Activated CD8-positive, alpha-beta memory T cell treated with anti-CD3 and anti-CD28 coated beads for 36 hours (primary cell): ENCODE measurements at regions not wholly inside any gene's neighbourhood (a gene's known extent, or its start where the extent isn't known, plus 50 kb on each side); places are given as distances from the start of the nearest gene placed in this dataset.
"Not testable (repeated sequence)": the region's sequence is repeated elsewhere in the genome, so short reads cannot be mapped to it uniquely, and the experiment has no call there.

ENCODE experiments used
- CTCF ChIA-PET: fragments of 350-600 bp; sonication (Branson Sonifier 250); formaldehyde crosslinking; loops from one replicate; lab custom pipeline; 2021; ENCODE audit warnings: antibody characterized with exemption; lab: Charles Lee
- POLR2A ChIA-PET: fragments of 350-600 bp; sonication (Branson Sonifier 250); formaldehyde crosslinking; loops from one replicate; lab custom pipeline; 2021; ENCODE audit warnings: antibody characterized with exemption; lab: Charles Lee

DNA sequence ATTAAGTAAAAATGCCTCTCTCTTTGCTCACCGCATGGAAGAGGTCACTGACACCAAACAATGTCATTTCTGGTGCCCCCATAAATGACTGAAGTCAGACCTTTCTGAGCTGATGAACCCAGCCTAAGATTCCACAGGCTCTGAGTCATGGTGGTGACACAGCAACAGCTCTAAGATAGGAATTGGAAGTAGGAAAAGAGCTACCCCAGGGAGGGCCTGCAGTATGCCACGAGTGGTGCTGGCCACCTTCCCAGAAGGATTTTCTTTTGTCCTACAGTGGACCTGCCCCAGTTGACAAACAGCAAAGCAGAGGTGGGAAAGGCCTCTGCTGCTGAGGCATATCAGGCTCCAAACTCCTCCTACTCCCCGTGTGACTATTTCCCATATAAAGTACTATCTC lies 208.1 kb downstream of the MINAR1 start:
- ChIA-PET POLR2A (no interaction called here), CTCF (no interaction called here)

DNA sequence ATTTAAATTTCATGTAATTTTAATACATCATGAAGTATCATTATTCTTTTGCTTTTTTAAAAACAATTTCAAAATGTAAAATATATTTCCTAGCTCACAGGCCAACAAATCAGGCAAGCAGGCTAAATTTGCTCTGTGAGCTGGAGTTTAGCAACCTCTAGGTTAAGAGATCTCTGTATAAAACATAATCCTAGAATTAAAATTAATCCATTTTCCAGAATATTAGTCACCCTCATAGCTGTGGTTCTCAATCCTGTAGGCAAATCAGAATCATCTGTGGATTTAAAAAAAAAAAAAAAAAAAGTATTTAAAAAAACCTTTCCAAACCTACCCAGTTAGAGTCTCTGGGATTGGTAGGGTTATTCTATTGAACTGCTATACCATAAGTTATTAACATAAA lies 209.7 kb downstream of the MINAR1 start:
- ChIA-PET CTCF (no interaction called here), POLR2A (no interaction called here)

DNA sequence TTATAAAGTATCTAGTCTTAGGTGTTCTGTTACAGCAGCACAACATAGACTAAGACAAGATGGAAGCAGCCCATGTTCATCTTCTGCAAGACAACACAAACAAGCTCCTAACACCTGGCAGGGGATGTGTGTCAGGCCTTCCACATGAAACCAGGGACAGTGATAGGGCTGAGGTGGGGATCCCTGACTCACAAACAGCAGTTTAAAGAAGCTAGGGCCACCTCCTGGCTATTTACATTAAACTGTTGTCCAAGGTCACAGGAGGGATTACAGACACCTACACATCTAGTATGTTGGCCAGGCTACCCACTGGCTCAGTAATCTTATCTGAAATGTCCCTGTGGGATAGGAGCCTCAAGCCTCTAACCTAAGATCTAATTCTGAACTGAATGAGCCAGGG lies 211.3 kb downstream of the MINAR1 start:
- ChIA-PET CTCF (no interaction called here), POLR2A (no interaction called here)

DNA sequence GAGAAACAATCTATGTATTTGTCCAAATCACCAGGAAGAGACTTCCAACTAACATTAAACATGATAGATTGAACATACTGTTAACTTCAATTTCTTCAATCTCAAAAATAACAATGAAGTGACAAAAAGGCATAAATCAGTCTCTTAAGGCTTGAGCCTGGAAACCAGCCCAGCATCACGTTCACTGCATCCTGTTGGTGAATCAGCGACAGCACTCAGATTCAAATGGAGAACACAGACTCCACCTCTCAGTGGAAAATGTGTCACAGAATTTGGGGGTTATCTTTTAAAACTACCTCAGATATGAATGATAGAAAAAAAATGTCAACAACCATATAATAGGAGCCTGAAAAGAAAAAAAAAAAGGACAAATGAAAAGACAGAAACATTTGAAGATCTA lies 212.0 kb downstream of the MINAR1 start:
- CTCF ChIA-PET, result no interaction called here
- POLR2A ChIA-PET, result no interaction called here

DNA sequence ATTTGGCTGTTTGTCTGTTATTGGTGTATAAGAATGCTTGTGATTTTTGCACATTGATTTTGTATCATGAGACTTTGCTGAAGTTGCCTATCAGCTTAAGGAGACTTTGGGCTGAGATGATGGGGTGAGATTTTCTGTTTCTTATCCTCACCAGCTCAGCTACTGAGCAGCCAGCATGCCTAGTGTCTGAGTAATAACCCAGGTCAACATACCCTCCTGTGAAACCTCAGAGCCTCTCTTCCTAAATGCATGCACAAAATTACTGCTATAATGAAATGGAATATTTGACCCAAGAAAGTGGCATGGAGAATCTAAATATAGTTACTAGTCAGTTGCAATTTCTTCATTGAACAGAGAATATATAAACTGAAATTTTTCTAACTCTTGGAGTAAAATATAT lies 220.8 kb downstream of the MINAR1 start:
- POLR2A ChIA-PET, CTCF ChIA-PET: not testable (repeated sequence)

DNA sequence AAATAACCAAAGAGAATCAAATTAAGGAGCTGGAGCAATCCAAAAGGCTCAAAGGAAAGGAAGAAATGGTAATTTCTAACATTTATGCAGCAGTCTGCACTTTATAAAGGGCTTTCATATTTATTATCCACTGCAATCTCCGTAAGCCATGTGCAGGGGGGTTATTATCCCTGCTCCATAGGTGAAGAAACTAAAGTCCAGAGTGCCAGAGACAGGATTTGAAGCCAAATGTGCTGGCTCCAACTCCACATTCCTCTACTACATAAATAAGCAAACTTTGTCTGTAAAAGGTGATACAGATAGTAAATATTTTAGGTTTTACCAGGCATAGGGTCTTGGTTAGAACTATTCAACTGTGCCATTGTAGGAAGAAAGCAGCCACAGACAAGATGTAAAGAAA lies 221.4 kb downstream of the MINAR1 start:
- ChIA-PET POLR2A (no interaction called here), CTCF (no interaction called here)

DNA sequence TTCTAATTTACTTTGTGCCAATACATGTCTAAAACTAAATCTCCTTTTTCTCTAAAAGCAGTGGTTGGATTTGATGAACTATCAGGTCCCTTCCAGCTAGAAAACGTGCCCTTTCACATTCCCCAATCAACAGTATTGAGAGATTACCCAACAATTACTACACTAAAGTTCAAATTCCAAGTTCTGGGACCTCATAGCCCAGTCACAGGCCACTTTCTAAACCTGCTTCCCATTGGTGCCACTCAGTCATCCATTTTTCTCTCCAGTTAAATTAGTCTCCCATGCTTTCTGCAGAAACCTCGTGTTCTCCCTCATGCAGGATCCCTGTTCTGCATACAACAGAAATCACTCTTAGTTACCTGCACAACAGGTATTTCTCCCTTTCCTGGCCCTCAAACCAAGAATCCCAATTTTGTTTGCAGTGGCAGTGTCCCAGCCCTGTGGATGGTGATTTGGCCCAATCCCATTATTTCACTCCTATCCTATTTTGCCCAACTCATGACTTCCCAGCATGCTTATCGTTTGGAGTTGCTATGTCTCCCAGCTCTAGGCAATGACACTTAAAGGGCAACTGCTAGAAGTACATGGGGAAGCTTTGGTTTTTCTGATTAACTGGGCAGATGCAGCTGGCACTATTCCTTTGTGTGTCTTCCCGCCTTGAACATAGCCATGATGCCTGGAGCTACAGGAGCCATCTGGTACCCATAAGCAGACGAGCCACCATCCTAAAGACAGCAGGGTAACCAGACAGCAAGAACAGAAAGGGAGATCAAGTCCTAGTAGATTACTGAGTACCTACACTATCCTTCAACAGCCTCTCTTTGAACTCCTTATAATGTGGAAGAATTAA lies 224.2 kb downstream of the MINAR1 start:
- ChIA-PET POLR2A (no interaction called here), CTCF (no interaction called here)

DNA sequence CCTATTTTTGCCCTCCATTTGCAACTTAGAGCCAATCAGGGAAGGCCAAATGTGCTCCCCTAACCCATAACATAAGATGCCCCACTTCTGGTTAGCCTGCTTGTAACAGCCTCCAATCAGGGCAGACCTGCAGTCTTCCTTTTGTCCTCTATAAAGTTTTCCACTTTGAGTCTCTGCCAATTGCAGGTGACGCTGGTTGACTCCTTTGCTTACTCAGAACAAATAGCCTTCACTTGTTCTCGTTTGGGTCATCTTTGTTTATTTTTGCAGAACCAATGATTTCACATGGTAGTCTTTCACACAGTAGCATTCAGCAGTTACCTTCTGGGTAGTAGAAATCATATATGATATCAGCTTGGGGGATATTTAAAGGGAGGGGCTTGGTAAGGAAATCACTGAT lies 225.6 kb downstream of the MINAR1 start:
- ChIA-PET CTCF (no interaction called here), POLR2A (no interaction called here)

DNA sequence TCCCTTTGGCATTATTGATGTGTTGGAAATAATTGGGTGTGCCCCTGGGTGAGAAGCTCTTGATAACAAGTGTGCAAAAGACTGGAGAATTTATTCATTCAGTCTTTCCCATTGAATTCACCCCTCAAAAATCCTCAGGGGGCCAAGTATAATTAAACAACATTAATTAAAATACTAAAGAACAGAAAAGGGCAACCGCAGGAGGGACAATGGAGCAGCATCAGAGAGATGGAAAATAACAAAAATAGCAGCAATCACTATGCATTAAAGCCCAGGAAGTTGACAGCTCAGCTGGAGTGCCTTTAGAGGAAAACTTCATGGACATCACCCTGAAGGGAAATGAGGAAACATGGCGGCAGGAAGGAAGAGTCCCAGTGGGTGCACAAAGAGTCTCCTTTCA lies 227.6 kb downstream of the MINAR1 start:
- POLR2A ChIA-PET, result no interaction called here
- CTCF ChIA-PET, result no interaction called here

DNA sequence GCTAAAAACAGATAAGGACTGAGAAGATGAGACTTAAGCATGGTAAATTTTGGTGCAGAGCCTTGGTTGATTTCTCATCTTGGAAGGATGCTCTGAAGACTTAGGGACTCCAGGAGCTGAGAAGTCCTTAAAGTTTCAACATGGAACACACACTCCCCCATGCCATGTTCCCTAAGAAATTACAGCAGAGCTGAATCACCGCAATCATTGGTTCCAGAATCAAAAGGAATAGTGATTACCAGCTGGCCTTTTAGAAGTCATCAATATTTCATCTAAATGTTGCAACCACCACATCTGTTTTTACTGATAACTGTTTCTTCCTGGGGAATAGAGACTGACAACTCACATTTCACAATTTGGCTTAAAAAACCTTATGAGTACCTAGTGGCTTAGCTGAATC lies 229.3 kb downstream of the MINAR1 start:
- ChIA-PET POLR2A (no interaction called here), CTCF (no interaction called here)

DNA sequence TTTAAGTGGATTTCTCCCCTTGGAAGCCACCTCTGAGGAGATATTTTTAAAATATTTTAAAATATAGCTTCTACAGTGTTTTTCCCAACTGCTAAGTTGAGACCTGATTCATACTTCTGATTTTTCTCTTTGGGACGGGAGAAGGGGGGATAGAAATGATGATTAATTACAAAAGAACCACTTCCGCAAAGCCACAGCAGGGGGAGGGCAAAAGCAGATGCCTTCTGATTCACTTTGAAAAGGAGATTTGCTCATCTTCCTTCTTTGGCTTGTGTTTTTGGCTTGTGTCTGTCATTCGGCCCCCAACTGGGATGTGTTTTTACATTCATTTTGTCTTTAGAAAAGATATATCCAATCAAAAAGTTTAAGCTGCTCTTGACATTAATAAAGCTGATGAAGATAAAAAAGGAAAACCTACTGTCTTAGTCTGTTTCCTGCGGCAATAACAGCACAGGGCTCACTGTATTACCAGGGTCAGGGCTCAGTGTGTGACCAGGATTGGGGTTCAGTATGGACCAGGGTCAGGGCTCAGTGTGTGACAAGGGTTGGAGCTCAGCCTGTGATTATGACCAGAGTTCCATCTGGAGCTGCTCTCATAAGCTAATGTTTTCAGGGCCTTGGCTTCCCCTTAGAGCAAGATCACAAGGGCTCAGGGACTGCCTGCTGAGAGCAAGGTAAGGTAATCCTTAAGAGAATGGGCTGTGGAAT lies 223.2 kb downstream of the MTHFS start:
- ChIA-PET POLR2A (no interaction called here), CTCF (interaction anchor here (0.8 kb wide), 1 partner anchor 20 kb away, joined by 3 read pairs; no protein-coding TSS in a partner anchor)

DNA sequence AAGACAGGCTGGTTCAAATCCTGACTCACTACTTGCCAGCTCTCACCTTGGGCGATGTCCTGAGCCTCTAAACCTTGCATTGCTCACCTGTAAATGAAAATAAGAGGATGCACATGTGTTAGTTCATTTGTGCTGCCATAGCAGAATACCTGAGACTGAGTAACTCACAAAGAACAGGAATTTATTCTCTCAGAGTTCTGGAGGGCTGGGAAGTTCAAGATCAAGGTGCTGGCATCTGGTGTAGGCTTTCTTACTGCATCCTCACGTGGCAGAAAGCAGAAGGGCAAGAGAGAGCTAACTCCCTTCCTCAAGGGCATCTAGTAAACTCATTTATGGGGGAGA lies 222.7 kb downstream of the MTHFS start:
- ChIA-PET CTCF (interaction anchor here (0.5 to 0.8 kb wide), 2 partner anchors 20 to 108 kb away, joined by 3 read pairs; no protein-coding TSS in a partner anchor), POLR2A (no interaction called here)

DNA sequence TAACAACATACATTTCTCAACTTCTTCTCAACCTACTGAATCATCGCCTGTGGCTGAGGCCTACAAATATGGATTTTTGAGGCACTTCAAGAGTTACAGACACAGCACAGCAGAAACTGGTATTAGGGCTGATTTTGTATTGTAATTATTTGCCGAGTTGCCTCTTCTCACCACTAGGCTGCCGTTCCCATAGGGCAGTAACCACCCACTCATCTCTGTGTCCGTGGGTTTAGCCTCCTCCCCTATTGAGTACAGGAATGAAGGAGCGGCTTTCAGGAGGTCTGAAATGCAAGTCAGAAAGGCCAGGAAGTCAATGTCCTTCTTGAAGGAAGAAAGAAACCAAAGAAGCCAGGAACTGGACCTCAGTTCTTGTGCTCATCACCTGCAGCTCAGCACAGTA lies 220.8 kb downstream of the MTHFS start:
- POLR2A ChIA-PET, result no interaction called here
- CTCF ChIA-PET, result no interaction called here

DNA sequence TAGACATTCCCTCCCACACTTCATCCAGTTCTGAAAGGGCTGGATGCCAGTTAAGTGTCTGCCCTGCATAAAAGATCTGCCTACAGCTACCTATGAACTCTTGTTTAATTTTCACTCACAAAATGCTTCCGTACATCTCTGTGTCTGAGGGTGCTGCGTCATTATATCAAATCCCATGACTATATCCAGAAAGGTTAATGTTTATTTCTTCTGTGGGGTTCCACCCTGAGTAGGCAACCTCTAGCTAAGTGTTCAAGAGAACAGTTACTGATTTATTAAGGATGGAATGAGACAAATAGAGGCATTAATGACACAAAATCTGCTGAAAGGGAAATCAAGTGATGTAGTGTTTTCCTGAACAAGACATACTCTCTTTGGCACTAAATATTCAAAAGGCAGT lies 220.2 kb downstream of the MTHFS start:
- POLR2A ChIA-PET, result no interaction called here
- CTCF ChIA-PET, result no interaction called here

DNA sequence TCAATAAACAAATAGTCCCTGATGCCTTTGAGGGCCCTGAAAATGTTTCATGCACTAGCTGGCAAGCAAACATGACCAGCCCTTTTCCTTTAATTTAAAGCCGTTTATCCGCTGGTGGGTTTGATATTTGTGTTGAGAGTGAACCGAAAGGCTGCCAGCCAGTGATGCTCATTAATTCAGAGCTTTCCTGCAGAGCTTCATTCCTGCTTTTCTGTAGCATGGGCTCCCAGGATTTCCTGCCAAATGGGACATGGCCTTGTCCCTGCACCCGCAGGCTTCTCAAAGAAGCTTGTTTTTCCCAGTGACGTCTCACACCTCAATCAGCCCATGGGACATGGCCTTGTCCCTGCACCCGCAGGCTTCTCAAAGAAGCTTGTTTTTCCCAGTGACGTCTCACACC lies 219.6 kb downstream of the MTHFS start:
- ChIA-PET POLR2A (no interaction called here), CTCF (no interaction called here)

DNA sequence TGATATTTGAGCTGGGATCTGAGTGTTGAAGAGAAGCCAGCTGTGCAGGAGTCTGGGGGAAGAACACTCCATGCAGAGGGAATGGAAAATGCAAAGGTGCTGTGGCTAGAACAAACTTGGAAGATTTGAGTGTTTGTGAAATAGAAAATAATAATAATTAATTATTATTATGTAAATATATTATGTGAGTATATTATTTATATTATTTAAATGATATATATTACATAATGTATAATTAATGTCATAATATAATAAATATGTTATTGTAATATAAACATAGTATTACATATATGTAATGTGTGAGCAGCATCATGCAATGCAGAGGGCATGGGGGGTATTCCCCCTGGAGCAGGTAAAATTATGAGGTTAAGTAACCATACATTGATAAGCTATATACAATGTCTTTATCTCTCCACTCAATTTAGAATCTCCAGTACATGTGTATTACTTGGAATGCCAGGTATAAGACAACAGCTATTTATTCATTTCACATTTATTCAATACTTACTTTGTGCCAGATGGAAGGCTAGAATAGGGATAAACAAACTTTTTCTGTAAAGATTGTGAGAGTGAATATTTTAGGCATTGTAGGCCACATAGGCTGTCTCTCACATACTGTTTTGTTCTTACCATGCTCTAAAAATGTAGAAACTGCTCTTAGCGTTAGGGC lies 218.6 kb downstream of the MTHFS start:
- CTCF ChIA-PET, result no interaction called here
- POLR2A ChIA-PET, result no interaction called here

DNA sequence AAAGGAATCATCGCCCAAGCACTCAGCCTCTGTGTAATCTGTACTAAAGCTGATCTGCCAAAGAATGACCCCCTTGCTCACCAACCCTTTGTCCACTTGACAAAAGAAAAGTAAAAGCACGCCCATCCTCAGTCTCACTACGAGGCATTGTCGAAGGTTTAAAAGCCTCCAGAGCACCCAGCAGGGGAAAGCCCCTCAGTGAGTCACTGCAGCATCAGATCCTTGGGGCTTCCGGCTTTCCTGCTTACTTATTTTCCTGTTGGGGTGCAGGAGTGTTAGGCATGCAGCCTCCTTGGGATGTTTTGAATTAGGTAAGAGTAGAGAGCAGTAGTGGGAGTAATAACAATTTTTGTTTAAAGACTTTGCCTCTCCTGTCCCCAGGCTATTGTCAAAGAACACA lies 216.1 kb downstream of the MTHFS start:
- ChIA-PET POLR2A (no interaction called here), CTCF (no interaction called here)

DNA sequence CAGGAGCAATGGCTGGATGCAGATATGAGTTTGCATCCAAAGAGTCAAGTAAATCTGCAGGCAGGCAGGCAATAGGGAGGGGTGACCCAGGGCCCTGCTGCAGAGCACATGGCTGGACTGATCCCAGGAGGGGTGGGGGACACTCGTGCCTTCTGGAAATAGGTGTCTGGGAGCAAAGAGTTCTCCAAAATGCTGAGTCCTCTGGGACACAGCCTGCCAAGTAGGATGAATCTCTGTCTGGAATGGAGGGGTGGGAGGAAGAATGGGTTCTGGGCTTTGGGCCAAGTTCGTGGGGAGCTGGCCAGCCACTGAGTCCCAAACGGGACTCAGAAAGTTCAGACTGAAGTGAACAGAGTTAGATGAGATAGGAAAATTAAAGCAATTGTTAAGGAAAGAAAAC lies 214.5 kb downstream of the MTHFS start:
- ChIA-PET POLR2A (no interaction called here), CTCF (no interaction called here)

DNA sequence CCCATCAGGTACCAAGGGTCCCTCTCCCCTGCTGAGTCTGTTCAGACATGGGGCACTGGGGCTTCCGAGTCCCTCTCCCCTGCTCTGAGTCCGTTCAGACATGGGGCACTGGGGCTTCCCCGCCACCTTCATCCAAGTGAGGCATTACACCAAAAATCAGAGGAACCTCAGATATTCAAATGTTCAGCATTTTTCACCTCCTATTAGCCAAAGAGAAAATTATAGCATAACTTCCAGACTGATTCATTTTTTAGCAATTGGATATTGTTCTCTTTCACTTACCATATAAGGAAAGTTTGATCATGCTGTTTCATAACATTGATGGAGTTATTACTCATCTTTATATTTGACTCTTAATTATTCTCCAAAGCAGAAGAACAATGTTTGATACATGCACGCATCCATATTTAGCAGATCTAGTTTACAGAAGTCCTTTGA lies 213.9 kb downstream of the MTHFS start:
- CTCF ChIA-PET, result no interaction called here
- POLR2A ChIA-PET, result no interaction called here

DNA sequence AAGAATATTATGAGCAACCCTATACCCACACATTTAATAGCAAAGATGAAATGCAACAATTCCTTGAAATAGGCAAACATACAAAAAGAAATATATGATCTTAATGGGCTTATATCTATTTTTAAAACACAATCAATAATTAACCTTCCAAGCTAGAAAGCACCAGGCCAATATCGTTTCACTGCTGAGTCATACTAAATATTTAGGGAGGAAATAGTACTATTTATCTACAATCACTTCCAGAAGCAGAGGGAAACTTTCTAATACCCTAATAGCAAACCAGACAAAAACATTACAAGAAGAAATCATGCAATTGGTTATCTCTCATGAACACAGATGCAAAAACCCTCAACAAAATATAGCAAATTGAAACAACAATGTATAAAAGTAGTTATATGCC lies 207.8 kb downstream of the MTHFS start:
- ChIA-PET CTCF (no interaction called here), POLR2A (no interaction called here)
